ENCODE measurements at regions not wholly inside any gene's neighbourhood (a gene's known extent, or its start where the extent isn't known, plus 50 kb on each side); places are given as distances from the start of the nearest gene placed in this dataset.

DNA sequence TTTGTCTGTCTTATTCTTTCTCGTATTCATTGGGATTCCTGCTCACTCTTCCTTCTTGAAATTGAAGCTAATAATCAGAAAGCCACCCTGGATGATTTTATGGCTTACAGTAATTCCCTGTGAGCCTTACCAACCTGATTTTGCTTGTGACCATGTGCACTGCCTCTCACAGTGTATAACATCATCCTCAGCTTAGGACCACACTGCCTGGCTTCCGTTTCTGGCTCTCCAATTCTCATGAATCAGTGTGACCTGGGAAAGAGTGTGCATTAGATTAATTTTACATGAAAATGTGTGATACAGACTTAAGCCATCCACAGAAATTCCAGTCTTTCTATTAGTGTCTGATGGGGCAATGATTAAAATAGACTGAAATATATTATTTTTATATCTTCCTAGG, 126.8 kb upstream of the DMRT1 start:
- intact Hi-C loops (cut with micrococcal nuclease; ENCODE audit: unreplicated experiment): no loop called here
- no peaks in the 10 kb centered on the region for H4K20me1 ChIP-seq (ENCODE audit: control insufficient read depth, insufficient read depth)
- FAIRE-seq (no peak), DNase-seq (ENCODE audit: low read depth, low spot score) (no peak), ATAC-seq (no peak)
- TF ChIP-seq SIX5 (IDR thresholded peaks at IDR 0.05; ENCODE audit: low read depth, low read length, severe bottlenecking): no peak
- no peak for TF ChIP-seq JUND (IDR thresholded peaks at IDR 0.05; ENCODE audit: low read depth, low read length)
- TF ChIP-seq MTA2 (IDR thresholded peaks at IDR 0.05; ENCODE audit: low read depth): no peak
- TF ChIP-seq, protein P1, sequence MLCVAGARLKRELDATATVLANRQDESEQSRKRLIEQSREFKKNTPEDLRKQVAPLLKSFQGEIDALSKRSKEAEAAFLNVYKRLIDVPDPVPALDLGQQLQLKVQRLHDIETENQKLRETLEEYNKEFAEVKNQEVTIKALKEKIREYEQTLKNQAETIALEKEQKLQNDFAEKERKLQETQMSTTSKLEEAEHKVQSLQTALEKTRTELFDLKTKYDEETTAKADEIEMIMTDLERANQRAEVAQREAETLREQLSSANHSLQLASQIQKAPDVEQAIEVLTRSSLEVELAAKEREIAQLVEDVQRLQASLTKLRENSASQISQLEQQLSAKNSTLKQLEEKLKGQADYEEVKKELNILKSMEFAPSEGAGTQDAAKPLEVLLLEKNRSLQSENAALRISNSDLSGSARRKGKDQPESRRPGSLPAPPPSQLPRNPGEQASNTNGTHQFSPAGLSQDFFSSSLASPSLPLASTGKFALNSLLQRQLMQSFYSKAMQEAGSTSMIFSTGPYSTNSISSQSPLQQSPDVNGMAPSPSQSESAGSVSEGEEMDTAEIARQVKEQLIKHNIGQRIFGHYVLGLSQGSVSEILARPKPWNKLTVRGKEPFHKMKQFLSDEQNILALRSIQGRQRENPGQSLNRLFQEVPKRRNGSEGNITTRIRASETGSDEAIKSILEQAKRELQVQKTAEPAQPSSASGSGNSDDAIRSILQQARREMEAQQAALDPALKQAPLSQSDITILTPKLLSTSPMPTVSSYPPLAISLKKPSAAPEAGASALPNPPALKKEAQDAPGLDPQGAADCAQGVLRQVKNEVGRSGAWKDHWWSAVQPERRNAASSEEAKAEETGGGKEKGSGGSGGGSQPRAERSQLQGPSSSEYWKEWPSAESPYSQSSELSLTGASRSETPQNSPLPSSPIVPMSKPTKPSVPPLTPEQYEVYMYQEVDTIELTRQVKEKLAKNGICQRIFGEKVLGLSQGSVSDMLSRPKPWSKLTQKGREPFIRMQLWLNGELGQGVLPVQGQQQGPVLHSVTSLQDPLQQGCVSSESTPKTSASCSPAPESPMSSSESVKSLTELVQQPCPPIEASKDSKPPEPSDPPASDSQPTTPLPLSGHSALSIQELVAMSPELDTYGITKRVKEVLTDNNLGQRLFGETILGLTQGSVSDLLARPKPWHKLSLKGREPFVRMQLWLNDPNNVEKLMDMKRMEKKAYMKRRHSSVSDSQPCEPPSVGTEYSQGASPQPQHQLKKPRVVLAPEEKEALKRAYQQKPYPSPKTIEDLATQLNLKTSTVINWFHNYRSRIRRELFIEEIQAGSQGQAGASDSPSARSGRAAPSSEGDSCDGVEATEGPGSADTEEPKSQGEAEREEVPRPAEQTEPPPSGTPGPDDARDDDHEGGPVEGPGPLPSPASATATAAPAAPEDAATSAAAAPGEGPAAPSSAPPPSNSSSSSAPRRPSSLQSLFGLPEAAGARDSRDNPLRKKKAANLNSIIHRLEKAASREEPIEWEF (IDR thresholded peaks at IDR 0.05; ENCODE audit: insufficient replicate concordance, low read depth, low read length): no peak
- RAD21 ChIA-PET (ENCODE audit: unreplicated experiment): no interaction called here
- no peaks in the 10 kb centered on the region for H3K9me3 ChIP-seq (replicated peaks; ENCODE audit: control insufficient read depth, insufficient read depth, low read length)
- H3K27me3 ChIP-seq (replicated peaks in 1 of 2; ENCODE audit: control insufficient read depth in 2 of 2, insufficient read depth in 2 of 2, low read length in 1 of 2): no peaks in the 10 kb centered on the region; a peak in 2 of 4 replicates
- SMC1A ChIA-PET (ENCODE audit: uncharacterized antibody, unreplicated experiment): no interaction called here
- WGBS (ENCODE audit: insufficient coverage, insufficient replicate concordance, low lambda C conversion rate, missing lambda C conversion rate): 3% methylated on average over 2 of the region's 2 CpGs
- in situ Hi-C loops (cut with MboI): no loop called here
- BruUV-seq (replicated peaks): no TSS peak
- POLR2A ChIA-PET: no interaction called here
- H3K36me3 ChIP-seq (ENCODE audit: control insufficient read depth in 2 of 2, insufficient read depth in 2 of 2, low read length in 1 of 2): no peaks in the 10 kb centered on the region
- H3K4me3 ChIP-seq: no peak overlapping the region
- H3K9ac ChIP-seq (ENCODE audit: control insufficient read depth, insufficient read depth, low read length): no peak overlapping the region
- no peak overlapping the region for H3K27ac ChIP-seq (ENCODE audit: control insufficient read depth, insufficient read depth)
- H3K4me2 ChIP-seq (ENCODE audit: control insufficient read depth, insufficient read depth): no peak overlapping the region
- CTCF ChIA-PET: no interaction called here
- no peak overlapping the region for H2AFZ ChIP-seq (ENCODE audit: control insufficient read depth, low read depth, low read length)
- H3K79me2 ChIP-seq (ENCODE audit: control insufficient read depth, insufficient read depth, low read length): no peaks in the 10 kb centered on the region
- H3K4me1 ChIP-seq (ENCODE audit: control insufficient read depth, insufficient read depth, low read length): no peaks in the 10 kb centered on the region

Data from GM12878 (cell line).